Thymus (tissue), 11 donors: ENCODE measurements at regions not wholly inside any gene's neighbourhood (a gene's known extent, or its start where the extent isn't known, plus 50 kb on each side); places are given as distances from the start of the nearest gene placed in this dataset.

Experiments used
- DNase-seq, 9 donors: peaks; one replicate each; pipeline ENCODE4 v3.0.0-alpha.2; 2013; ENCODE audit warnings: low spot score in 9 of 9, low read depth in 6 of 9, missing footprints in 1 of 9
- H3K27ac ChIP-seq, 2 donors: one replicate each; pipeline ENCODE4 v1.5.1; 2013; ENCODE audit warnings: control low read depth in 1 of 2, low read depth in 1 of 2, low read length in 1 of 2, mild to moderate bottlenecking in 1 of 2, moderate library complexity in 1 of 2
- H3K27me3 ChIP-seq, 2 donors: one replicate each; pipeline ENCODE4 v1.5.1; 2013; ENCODE audit warnings: low read length in 1 of 2; ENCODE audit not compliant: control insufficient read depth in 2 of 2, insufficient read depth in 1 of 2
- H3K36me3 ChIP-seq, 2 donors: one replicate each; pipeline ENCODE4 v1.5.1; 2013; ENCODE audit warnings: low read length in 1 of 2, mild to moderate bottlenecking in 1 of 2, moderate library complexity in 1 of 2; ENCODE audit not compliant: control insufficient read depth in 2 of 2, insufficient read depth in 2 of 2
- H3K4me1 ChIP-seq, 2 donors: one replicate each; pipeline ENCODE4 v1.5.1; 2013; ENCODE audit warnings: low read length in 2 of 2; ENCODE audit not compliant: control insufficient read depth in 2 of 2, insufficient read depth in 2 of 2
- H3K4me3 ChIP-seq, 2 donors: one replicate each; pipeline ENCODE4 v1.5.1; 2013; ENCODE audit warnings: low read length in 2 of 2, control low read depth in 1 of 2, mild to moderate bottlenecking in 1 of 2
- H3K9me3 ChIP-seq, 2 donors: one replicate each; pipeline ENCODE4 v1.5.1; 2013; ENCODE audit warnings: low read length in 1 of 2, mild to moderate bottlenecking in 1 of 2; ENCODE audit not compliant: control insufficient read depth in 2 of 2, insufficient read depth in 1 of 2
- WGBS: extraction: QIAGEN DNeasy Blood & Tissue Kit; methylation state at CpG from one replicate; pipeline ENCODE4 v1.1.7; 2013; 5-methylcytosine and 5-hydroxymethylcytosine counted together
- donor health status: healthy.

DNA sequence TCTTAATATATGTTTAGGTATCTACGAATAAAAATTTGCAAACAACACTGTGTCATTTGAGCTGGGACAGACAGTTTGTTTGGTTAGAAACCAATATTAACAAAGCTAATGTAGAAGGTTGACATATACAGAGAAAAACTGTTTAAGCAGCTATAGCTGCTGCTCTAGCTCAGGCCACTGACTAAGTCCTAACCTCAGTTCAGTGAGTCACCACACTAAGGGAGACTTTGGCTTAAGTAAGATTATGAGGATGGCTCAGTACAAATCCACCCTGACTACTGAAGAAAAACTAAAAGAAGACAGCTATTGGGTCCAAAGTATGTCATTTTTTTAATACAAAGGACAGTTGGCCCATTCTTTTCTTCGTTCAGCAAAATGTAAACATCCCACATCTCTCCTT lies 717.3 kb upstream of the ACTRT1 start:
- H3K9me3 ChIP-seq, result no peaks in the 10 kb centered on the region
- no peak for DNase-seq
- no peaks in the 10 kb centered on the region for H3K36me3 ChIP-seq
- no peak overlapping the region for H3K27ac ChIP-seq
- H3K27me3 ChIP-seq, result no peaks in the 10 kb centered on the region
- H3K4me1 ChIP-seq, result no peaks in the 10 kb centered on the region
- 96% methylated on average over 2 of the region's 2 CpGs for WGBS
- no peak overlapping the region for H3K4me3 ChIP-seq

DNA sequence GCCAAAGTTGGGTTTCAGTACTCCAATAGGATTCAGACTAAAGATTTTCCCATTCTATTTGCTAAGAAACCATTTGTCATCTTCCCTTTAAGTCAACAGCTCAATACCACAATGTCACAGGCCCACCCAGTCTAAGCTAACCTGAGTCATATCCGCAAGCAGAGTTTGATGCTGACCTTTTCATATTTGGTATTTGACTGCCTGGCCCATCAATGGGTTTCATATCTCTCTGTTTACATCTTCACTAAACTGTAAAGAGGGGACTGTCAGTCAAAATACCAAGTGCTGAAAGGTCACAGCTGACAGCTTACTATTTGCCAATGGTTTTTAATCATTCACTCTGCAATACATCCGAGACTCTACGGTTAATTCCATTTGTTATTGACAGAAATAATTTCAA lies 707.5 kb upstream of the ACTRT1 start:
- WGBS, result 93% methylated on average over 3 of the region's 3 CpGs
- DNase-seq, result no peak

GRCh38 chrX:128759177-128759576 lies 707.0 kb upstream of the ACTRT1 start:
- no peaks in the 10 kb centered on the region for H3K36me3 ChIP-seq
- 100% methylated on average over 1 of the region's 1 CpG for WGBS

More for the DNA sequence above, 707.5 kb upstream of the ACTRT1 start:
- no peaks in the 10 kb centered on the region for H3K27me3 ChIP-seq
- H3K4me1 ChIP-seq, result no peaks in the 10 kb centered on the region
- H3K9me3 ChIP-seq, result no peaks in the 10 kb centered on the region
- H3K27ac ChIP-seq, result no peak overlapping the region
- H3K36me3 ChIP-seq, result no peaks in the 10 kb centered on the region
- no peak overlapping the region for H3K4me3 ChIP-seq

GRCh38 chrX:128754130-128754529 lies 701.9 kb upstream of the ACTRT1 start:
- no peak for DNase-seq
- Histone ChIP-seq H3K4me3 (no peak overlapping the region), H3K4me1 (no peaks in the 10 kb centered on the region), H3K9me3 (no peaks in the 10 kb centered on the region), H3K27me3 (no peaks in the 10 kb centered on the region), H3K36me3 (no peaks in the 10 kb centered on the region), H3K27ac (no peak overlapping the region)

More at GRCh38 chrX:128759177-128759576, 707.0 kb upstream of the ACTRT1 start:
- no peaks in the 10 kb centered on the region for H3K9me3 ChIP-seq
- H3K27me3 ChIP-seq, result no peaks in the 10 kb centered on the region
- DNase-seq, result no peak
- no peaks in the 10 kb centered on the region for H3K4me1 ChIP-seq
- H3K27ac ChIP-seq, result no peak overlapping the region
- H3K4me3 ChIP-seq, result no peak overlapping the region

GRCh38 chrX:128739539-128739938 lies 687.3 kb upstream of the ACTRT1 start:
- Histone ChIP-seq H3K4me1 (no peaks in the 10 kb centered on the region), H3K27ac (no peak overlapping the region), H3K36me3 (no peaks in the 10 kb centered on the region), H3K4me3 (no peak overlapping the region), H3K27me3 (no peaks in the 10 kb centered on the region), H3K9me3 (no peaks in the 10 kb centered on the region)
- no peak for DNase-seq
- WGBS, result 90% methylated on average over 1 of the region's 1 CpG

DNA sequence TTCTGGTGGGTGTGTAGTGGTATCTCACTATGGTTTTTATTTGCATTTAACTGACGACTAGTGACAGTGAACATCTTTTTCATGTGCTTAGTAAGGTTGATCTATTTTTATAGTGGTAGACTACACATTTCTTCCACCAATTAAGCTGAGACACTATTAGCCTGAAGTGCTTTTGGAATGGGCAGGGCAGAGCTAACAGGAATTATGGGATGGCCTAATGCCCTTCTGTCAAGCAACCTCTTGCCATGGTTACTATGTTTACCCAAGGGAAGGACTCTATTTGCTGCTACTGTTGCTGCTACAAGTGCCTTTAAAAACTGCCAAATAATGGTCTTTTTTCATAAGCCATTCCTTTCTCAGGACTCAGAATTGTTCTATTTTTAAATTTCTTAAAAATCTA lies 676.7 kb upstream of the ACTRT1 start:
- Histone ChIP-seq H3K36me3 (no peaks in the 10 kb centered on the region), H3K27ac (no peak overlapping the region), H3K27me3 (no peaks in the 10 kb centered on the region), H3K9me3 (no peaks in the 10 kb centered on the region), H3K4me1 (no peaks in the 10 kb centered on the region), H3K4me3 (no peak overlapping the region)
- DNase-seq, result no peak
- WGBS, result 86% methylated on average over 1 of the region's 1 CpG

DNA sequence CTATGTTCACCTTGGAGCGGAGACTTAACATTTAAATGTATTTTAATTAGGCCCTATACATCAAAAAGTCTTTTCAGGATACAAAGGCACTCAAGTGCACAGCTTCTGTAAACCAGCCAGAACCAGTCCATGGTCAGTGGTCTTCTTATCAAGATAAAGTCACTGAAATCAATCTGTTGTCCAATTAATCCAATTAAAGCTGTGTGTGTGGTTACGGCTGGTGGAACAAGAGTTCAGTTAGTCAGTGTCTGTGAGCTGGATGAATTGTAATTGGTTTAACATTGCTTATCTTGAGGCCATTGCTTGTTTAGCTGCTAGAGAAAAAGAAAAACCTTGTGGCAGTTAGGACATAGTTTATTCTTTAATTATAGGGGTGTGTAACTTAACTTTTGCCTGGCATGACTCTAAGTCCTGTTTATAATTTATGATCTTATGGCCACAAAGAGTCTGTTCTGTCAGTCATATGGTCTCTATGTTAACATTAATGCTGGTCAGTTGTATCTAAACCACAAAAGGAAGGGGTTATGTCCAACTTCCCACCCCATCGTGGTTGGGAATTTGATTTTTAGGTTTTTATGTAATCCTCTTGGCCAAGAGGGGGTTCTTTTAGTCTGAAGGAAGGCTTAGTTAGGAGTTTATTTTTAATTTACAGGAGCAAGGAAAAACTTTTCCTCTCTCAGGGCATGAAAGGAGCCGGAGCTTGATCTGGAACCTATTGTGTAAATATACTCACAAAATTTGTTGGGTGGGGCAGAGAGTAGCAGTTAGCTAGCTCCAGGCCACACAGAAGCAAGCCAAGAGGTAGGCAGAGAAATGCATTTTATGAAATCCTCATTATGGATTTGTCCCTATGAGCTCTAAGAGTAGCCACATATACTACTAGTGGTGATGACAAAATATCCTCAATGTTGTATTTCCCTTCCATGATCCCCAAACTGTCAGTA lies 665.7 kb upstream of the ACTRT1 start:
- Histone ChIP-seq H3K4me1 (no peaks in the 10 kb centered on the region), H3K36me3 (no peaks in the 10 kb centered on the region), H3K27me3 (no peaks in the 10 kb centered on the region), H3K9me3 (no peaks in the 10 kb centered on the region), H3K4me3 (no peak overlapping the region), H3K27ac (no peak overlapping the region)
- 74% methylated on average over 4 of the region's 4 CpGs for WGBS
- DNase-seq, result no peak

DNA sequence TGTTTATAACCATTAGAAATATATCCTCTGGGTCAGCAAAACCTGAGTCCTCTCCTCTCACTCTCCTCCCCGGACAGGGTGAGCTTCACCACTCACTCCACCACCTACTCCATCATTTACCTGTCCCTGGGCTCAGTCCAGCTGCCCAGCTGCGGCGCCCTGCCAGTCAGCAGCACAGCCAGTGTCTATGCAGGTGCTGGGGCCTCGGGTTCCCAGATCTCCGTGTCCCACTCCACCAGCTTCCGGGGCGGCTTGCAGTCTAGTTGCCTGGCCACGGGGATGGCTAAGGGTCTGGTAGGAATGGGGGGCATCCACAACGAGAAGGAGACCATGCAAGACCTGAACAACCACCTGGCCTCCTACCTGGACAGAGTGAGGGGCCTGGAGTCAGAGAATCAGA lies 662.2 kb upstream of the ACTRT1 start:
- H3K9me3 ChIP-seq, result no peaks in the 10 kb centered on the region
- H3K4me3 ChIP-seq, result no peak overlapping the region
- no peak overlapping the region for H3K27ac ChIP-seq
- DNase-seq, result no peak
- H3K36me3 ChIP-seq, result no peaks in the 10 kb centered on the region
- H3K4me1 ChIP-seq, result no peaks in the 10 kb centered on the region
- 93% methylated on average over 9 of the region's 9 CpGs for whole genome bisulfite sequencing
- no peaks in the 10 kb centered on the region for H3K27me3 ChIP-seq

DNA sequence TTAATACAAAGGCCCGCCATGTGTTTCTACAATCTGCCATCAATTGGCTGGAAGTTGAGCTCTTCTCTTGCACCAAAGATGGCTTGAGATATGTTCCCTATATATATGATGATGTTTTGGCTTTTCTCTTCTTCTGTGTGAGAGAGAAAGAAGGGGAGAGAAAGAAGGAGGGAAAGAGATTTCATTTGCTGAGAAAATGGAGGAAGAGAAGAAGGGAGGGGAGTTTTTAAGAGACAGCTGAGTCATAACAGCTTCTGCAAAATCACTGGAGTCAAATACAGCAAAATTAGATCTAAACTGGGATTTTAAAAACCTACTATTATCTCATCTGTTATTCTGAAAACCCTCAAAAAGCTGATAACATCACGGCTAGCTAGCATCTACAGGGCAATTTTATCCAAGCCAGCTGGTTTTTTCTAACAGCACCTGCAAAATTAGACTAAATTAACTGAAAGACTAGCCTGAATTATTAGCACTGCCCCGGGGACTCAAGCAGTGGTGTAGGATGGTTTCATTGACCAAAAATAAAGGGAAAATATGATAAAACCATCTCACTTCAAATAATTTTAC lies 647.6 kb upstream of the ACTRT1 start:
- Histone ChIP-seq H3K27ac (no peak overlapping the region), H3K27me3 (no peaks in the 10 kb centered on the region), H3K9me3 (no peaks in the 10 kb centered on the region), H3K4me1 (no peaks in the 10 kb centered on the region), H3K4me3 (no peak overlapping the region), H3K36me3 (no peaks in the 10 kb centered on the region)
- WGBS, result 91% methylated on average over 3 of the region's 3 CpGs
- DNase-seq, result no peak
